ENCODE measurements at regions not wholly inside any gene's neighbourhood (a gene's known extent, or its start where the extent isn't known, plus 50 kb on each side); places are given as distances from the start of the nearest gene placed in this dataset.

DNA sequence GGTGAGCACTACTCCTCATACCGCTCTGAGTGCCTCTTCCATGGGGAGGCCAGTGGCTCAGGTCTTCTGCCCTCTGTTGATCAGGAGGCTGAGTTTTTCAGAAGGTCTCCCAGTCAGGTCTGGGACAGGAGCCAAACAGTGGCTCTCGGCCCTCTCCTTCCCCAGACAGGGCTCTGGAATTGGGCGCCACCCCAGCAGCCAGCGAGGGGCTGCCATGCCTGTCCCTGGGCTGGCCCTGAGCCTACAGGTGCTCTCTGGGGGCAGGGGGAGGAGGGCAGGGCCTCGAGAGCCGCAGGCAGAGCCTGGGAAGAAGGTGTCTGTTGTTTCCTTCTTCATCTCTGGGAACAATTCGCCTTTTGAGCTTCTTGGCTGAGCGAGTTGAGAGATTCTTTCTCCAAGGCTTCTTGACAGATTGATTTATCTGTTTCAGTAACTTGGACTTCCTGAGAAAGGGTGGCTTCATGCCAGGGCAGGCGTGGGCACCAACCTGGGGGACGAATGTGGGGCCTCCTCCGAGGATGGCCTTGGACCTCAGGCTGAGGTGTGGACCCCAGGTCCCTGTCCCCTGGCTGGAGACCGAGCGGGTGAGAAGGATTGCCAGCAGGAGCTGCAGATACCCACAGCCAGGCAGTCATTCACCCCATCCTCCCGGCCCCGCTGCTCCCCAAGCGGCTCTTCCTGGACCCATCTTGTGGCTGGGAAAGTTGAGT is 64.7 kb upstream of the GLI2 start:
- ATAC-seq (no peak), DNase-seq (ENCODE audit: low spot score in 2 of 2) (no peak)
- H3K4me3 Mint-ChIP-seq, result no peak overlapping the region
- H3K36me3 Mint-ChIP-seq, result no peaks in the 10 kb centered on the region
- H3K9me3 Mint-ChIP-seq, result peaks cover 10% of the 10 kb centered on the region
- no peak overlapping the region for H3K27ac Mint-ChIP-seq
- H3K4me1 Mint-ChIP-seq, result no peaks in the 10 kb centered on the region

DNA sequence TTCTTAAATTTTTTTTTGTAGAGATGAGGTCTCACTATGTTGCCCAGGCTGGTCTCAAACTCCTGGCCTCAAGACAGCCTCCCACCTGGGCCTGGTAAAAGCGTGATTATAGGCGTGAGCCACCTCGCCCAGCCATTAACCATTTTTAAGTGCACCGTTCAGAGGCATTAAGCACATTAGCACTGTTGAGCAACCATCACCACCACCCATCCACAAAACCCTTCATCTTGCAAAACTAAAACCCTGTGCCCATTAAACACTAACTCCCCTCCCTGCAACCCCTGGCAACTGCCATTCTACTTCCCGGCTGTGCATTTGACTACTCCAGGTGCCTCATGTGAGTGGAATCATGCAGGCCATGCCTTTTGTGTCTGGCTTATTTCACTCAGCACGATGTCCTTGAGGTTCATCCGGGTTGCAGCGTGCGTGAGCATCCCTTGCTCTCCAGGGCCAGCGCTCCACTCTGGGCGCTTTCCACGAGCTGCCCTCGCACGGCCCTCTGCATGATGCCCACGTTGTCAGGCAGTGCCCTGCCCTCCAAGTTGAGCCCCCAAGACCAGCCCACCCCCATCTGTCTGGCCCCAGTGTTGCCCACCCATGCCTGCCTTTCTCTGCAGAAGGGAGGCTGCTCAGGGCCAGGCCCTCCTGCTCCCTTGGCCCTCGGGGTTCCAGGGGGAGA is 63.0 kb upstream of the GLI2 start:
- DNase-seq (ENCODE audit: low spot score in 2 of 2) (no peak), ATAC-seq (peak; percentile 6)
- Mint-ChIP-seq H3K4me1 (no peaks in the 10 kb centered on the region), H3K36me3 (no peaks in the 10 kb centered on the region), H3K4me3 (no peak overlapping the region), H3K9me3 (no peaks in the 10 kb centered on the region), H3K27ac (no peak overlapping the region)

DNA sequence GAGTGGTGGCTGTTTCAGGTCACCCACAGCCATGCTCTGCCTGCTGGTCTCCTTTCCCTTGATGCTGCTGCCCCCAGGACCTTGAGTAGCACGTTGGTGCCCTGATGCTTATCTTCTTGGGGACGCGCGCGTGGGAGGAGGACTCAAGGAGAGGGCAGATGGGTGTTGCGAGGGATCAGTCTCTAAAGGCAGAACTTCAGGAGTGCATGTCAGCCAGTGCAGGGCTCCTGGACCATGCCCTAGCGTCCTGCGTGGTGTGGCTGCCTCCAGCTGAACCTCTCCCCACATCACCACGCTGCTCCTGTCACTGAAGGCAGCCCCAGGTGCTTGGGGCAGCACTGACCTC is 62.5 kb upstream of the GLI2 start:
- no peak for DNase-seq (ENCODE audit: low spot score in 2 of 2)

GRCh38 chr2:120673571-120674061 is 62.1 kb upstream of the GLI2 start:
- Mint-ChIP-seq H3K4me3 (no peak overlapping the region), H3K4me1 (no peaks in the 10 kb centered on the region)
- peak; percentile 17 for ATAC-seq

More for the DNA sequence above, 62.5 kb upstream of the GLI2 start:
- ATAC-seq, result peak; percentile 2
- Mint-ChIP-seq H3K9me3 (no peaks in the 10 kb centered on the region), H3K27ac (no peak overlapping the region), H3K4me1 (no peaks in the 10 kb centered on the region), H3K4me3 (no peak overlapping the region), H3K36me3 (no peaks in the 10 kb centered on the region)

GRCh38 chr2:120674246-120675170 is 61.2 kb upstream of the GLI2 start:
- Mint-ChIP-seq H3K27ac (no peak overlapping the region), H3K4me3 (no peak overlapping the region), H3K4me1 (no peaks in the 10 kb centered on the region), H3K9me3 (no peaks in the 10 kb centered on the region), H3K36me3 (no peaks in the 10 kb centered on the region)
- peak; percentile 3 for ATAC-seq
- no peak for DNase-seq (ENCODE audit: low spot score in 2 of 2)

More at GRCh38 chr2:120673571-120674061, 62.1 kb upstream of the GLI2 start:
- no peak for DNase-seq (ENCODE audit: low spot score in 2 of 2)
- H3K27ac Mint-ChIP-seq, result no peak overlapping the region
- no peaks in the 10 kb centered on the region for H3K9me3 Mint-ChIP-seq
- H3K36me3 Mint-ChIP-seq, result no peaks in the 10 kb centered on the region

- no peak for ATAC-seq
- no peaks in the 10 kb centered on the region for H3K4me1 Mint-ChIP-seq
- DNase-seq (ENCODE audit: low spot score in 2 of 2), result peak; percentile 17 to 63
- no peak overlapping the region for H3K4me3 Mint-ChIP-seq
- no peak overlapping the region for H3K27ac Mint-ChIP-seq
- peaks cover 6% of the 10 kb centered on the region for H3K36me3 Mint-ChIP-seq
- no peaks in the 10 kb centered on the region for H3K9me3 Mint-ChIP-seq
Measured at GRCh38 chr2:120675460-120676130, 60.1 kb upstream of the GLI2 start.

DNA sequence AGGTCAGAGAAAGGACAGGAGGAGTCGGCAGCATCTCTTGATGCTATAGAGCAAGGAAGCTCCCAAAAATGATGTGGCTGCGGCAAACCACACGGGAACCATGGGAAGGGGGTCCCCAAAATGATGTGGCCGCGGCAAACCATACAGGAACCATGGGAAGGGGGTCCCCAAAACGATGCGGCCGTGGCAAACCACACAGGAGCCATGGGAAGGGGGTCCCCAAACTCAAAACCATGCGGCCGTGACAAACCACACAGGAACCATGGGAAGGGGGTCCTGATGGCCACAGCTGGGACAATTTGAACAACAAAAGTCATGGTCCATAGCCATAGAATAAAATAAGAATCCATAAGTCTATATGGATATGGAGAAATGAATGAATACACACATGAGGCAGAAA is 58.4 kb upstream of the GLI2 start:
- Mint-ChIP-seq H3K4me3 (no peak overlapping the region), H3K36me3 (peaks cover 6% of the 10 kb centered on the region), H3K4me1 (no peaks in the 10 kb centered on the region), H3K27ac (no peak overlapping the region), H3K9me3 (no peaks in the 10 kb centered on the region)
- DNase-seq (ENCODE audit: low spot score in 2 of 2) (no peak), ATAC-seq (no peak)

DNA sequence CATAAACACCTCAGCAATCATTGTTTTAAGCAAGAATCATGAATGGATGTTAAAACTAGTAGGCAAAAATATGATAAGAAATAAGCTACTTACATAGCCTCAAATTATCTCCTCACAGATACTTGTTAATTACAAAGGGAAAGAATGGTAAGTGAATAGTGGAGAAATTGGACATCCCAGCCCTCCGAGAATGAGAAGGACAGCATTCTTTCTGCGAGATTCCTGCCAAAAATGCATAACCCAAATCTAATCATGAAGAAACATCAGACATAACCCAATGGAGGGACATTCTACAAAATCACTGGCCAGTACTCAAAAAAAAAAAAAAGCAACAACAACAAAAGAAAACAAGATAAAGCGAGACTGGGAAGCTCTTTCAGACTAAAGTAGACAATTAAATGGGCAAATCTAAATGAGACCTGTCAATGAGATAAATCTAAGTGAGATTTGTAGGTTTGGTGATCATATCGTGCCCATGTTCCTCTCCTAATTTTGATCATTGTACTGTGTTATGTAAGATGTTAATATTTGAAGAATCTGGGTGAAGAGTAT is 57.9 kb upstream of the GLI2 start:
- Mint-ChIP-seq H3K4me3 (no peak overlapping the region), H3K9me3 (no peaks in the 10 kb centered on the region), H3K27ac (no peak overlapping the region), H3K4me1 (no peaks in the 10 kb centered on the region), H3K36me3 (peaks cover 6% of the 10 kb centered on the region)
- DNase-seq (ENCODE audit: low spot score in 2 of 2) (no peak), ATAC-seq (no peak)

DNA sequence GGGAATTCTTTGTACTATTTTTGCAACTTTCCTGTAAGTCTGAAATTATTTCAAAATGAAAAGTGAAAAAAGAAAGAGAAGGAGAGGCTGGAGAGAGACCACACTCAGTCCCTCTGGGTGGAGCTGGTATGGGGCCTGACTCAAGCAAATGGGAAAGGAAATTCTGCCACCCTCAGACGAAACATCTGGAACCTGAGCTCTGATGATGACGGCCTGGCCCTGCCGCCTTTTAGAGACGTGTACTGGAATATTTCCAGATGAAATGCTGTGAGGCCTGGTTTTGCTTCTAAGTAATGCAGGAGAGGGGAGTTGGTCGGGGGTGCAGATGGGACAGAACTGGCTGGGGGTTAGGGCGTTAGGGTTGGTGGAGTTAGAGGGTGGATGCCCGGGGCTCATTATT is 57.4 kb upstream of the GLI2 start:
- ATAC-seq (no peak), DNase-seq (ENCODE audit: low spot score in 2 of 2) (no peak)
- Mint-ChIP-seq H3K36me3 (peaks cover 6% of the 10 kb centered on the region), H3K27ac (no peak overlapping the region), H3K9me3 (no peaks in the 10 kb centered on the region), H3K4me3 (no peak overlapping the region), H3K4me1 (no peaks in the 10 kb centered on the region)

GRCh38 chr2:120678926-120679325 is 56.7 kb upstream of the GLI2 start:
- DNase-seq (ENCODE audit: low spot score in 2 of 2), result no peak
- Mint-ChIP-seq H3K4me3 (no peak overlapping the region), H3K4me1 (no peaks in the 10 kb centered on the region), H3K36me3 (peaks cover 6% of the 10 kb centered on the region), H3K27ac (peak overlapping the region; percentile 32), H3K9me3 (no peaks in the 10 kb centered on the region)
- ATAC-seq, result no peak

DNA sequence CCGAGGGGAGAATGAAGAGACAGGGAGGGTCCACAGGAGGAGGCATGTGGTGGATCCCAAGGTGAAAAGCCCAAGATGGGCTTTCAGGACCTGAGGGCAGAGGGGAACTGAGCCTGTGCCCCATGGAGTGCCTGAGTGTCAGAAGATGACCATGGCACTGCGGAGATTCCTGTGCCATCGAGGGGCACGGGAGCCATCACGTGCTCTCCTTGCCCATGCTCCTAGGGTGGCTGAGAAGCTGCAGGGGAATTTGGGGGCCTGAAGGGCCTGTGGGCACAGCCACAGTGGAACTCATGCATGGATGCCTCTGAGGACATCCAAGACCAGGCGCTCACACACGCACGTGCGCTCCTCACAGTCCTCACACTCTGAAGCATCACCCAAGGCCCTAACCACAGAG is 56.1 kb upstream of the GLI2 start:
- ATAC-seq, result no peak
- Mint-ChIP-seq H3K4me3 (no peak overlapping the region), H3K36me3 (peaks cover 6% of the 10 kb centered on the region), H3K4me1 (no peaks in the 10 kb centered on the region), H3K9me3 (no peaks in the 10 kb centered on the region), H3K27ac (peak overlapping the region; percentile 32)
- no peak for DNase-seq (ENCODE audit: low spot score in 2 of 2)

DNA sequence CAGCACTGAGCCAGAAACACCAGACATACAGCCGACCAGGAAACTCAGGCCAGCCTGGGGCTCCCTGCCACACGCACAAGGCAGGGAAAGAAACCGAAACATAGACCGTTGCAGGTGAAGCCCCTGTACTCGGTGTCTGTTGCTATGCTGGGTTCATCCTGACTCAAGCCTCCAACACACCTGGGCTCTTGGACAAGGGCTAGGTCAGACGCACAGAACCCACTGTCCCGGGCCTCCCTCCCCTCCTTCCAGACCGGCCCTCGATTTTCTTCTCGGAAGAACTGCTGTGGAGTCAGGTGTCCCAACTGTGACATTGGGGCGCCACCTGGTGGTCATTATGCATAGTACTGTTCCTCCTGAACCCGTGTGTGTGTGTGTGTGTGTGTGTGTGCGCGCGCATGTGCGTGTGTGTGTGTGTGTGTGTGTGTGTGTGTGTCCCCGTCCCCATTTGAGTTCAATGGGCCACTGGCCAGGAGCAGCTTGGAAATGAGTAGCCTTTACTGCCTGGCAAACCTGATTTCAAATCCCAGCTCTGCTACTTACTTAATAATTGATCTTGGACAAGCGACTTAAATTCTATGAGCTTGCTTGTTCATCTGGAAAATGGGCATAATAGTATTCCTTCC is 55.4 kb upstream of the GLI2 start:
- Mint-ChIP-seq H3K4me3 (no peak overlapping the region), H3K27ac (no peak overlapping the region), H3K36me3 (peaks cover 6% of the 10 kb centered on the region), H3K9me3 (no peaks in the 10 kb centered on the region), H3K4me1 (no peaks in the 10 kb centered on the region)
- DNase-seq (ENCODE audit: low spot score in 2 of 2) (peak; percentile 43 to 77), ATAC-seq (peak; percentile 66)

DNA sequence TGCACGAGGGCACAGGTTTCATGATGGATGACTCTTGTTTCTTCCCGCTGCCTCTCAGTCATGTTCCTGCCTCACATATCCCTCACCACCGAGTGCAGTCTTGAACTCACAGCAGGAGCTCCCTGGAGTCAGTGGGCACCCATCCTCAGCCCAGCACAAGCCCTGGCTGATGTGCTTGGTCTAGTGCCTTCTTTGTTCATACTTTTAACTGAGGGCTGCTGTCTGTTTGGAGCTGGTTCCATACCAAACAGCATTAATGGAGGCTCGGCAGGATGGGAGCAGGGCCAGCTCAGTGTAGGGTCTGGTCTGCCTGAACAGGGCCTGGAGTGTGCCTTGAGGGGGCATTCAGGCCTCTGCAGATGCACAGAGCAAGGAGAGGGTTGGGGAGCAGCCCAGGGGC is 54.5 kb upstream of the GLI2 start:
- ATAC-seq, result no peak
- Mint-ChIP-seq H3K4me1 (no peaks in the 10 kb centered on the region), H3K27ac (no peak overlapping the region), H3K36me3 (peaks cover 6% of the 10 kb centered on the region), H3K4me3 (no peak overlapping the region), H3K9me3 (no peaks in the 10 kb centered on the region)
- no peak for DNase-seq (ENCODE audit: low spot score in 2 of 2)

- no peaks in the 10 kb centered on the region for H3K9me3 Mint-ChIP-seq
- no peak overlapping the region for H3K27ac Mint-ChIP-seq
- H3K4me3 Mint-ChIP-seq, result no peak overlapping the region
- DNase-seq (ENCODE audit: low spot score in 2 of 2) (no peak), ATAC-seq (no peak)
- H3K36me3 Mint-ChIP-seq, result peaks cover 6% of the 10 kb centered on the region
- H3K4me1 Mint-ChIP-seq, result no peaks in the 10 kb centered on the region
Measured at GRCh38 chr2:120681696-120682288, 53.9 kb upstream of the GLI2 start.

Measured in stimulated activated effector memory CD8-positive, alpha-beta T cell treated with anti-CD3 and anti-CD28 coated beads, Interleukin-12 subunit alpha, Interleukin-12 subunit beta, amount 100 ng/mL, for 72 hours (primary cell).